AG09319 (cell line): ENCODE measurements at regions not wholly inside any gene's neighbourhood (a gene's known extent, or its start where the extent isn't known, plus 50 kb on each side); places are given as distances from the start of the nearest gene placed in this dataset.

Experiments used
- DNase-seq: peaks from one replicate; pipeline ENCODE4 v3.0.0-alpha.2; 2010; ENCODE audit warnings: low read depth; ENCODE audit errors: extremely low read depth
- CTCF ChIP-seq: IDR thresholded peaks from 2 replicates; pipeline ENCODE4 v1.5.1; 2011; ENCODE audit warnings: low read depth, mild to moderate bottlenecking, inconsistent platforms, low read length, moderate library complexity

GRCh38 chr20:23203951-23204730 is 118.0 kb upstream of the CD93 start:
- no peak for DNase-seq
- TF ChIP-seq CTCF = no peak

GRCh38 chr20:23203310-23203709 is 117.2 kb upstream of the CD93 start:
- no peak for TF ChIP-seq CTCF
- no peak for DNase-seq

GRCh38 chr20:23201658-23202057 is 115.5 kb upstream of the CD93 start:
- DNase-seq = no peak
- no peak for TF ChIP-seq CTCF

GRCh38 chr20:23200914-23201313 is 114.8 kb upstream of the CD93 start:
- TF ChIP-seq CTCF = peak; percentile 16

GRCh38 chr20:23200413-23200812 is 114.3 kb upstream of the CD93 start:
- no peak for TF ChIP-seq CTCF
- no peak for DNase-seq

More at GRCh38 chr20:23200914-23201313, 114.8 kb upstream of the CD93 start:
- DNase-seq = no peak

- no peak for TF ChIP-seq CTCF
- no peak for DNase-seq
Observed at GRCh38 chr20:23199356-23199755, 113.2 kb upstream of the CD93 start.

- no peak for TF ChIP-seq CTCF
Observed at GRCh38 chr20:23198815-23199214, 112.7 kb upstream of the CD93 start.

More at GRCh38 chr20:23198815-23199214, 112.7 kb upstream of the CD93 start:
- DNase-seq = no peak
